PC-9 (cell line): ENCODE measurements at regions not wholly inside any gene's neighbourhood (a gene's known extent, or its start where the extent isn't known, plus 50 kb on each side); places are given as distances from the start of the nearest gene placed in this dataset.

Source experiments
- BruUV-seq: library from RNA; stranded (reverse); fragments of 400-500 nt; replicated peaks from 2 replicates; lab custom pipeline; 2021; lab: Mats Ljungman, UMichigan
- CTCF ChIA-PET: fragments of 300-600 bp; sonication (Branson Sonifier 250); formaldehyde crosslinking; loops from one replicate; lab custom pipeline; 2022; ENCODE audit warnings: antibody characterized with exemption; lab: Charles Lee
- POLR2A ChIA-PET: fragments of 300-600 bp; sonication (Branson Sonifier 250); formaldehyde crosslinking; loops from one replicate; lab custom pipeline; 2022; ENCODE audit warnings: antibody characterized with exemption; ENCODE audit not compliant: unreplicated experiment; lab: Charles Lee
- DNase-seq, 2 experiments: peaks; one replicate each; pipeline versions ENCODE4 v3.0.0 to v3.0.0-alpha.2; 2015 to 2022; ENCODE audit warnings: mixed read lengths in 1 of 2
- H2AFZ ChIP-seq: fragments of 200-600 bp; sonication (generic); 2 replicates; pipeline ENCODE4 v1.8.1; 2017; ENCODE audit warnings: antibody characterized with exemption
- H3F3A ChIP-seq: fragments of 200-600 bp; sonication (generic); 2 replicates; pipeline ENCODE4 v1.8.1; 2017; ENCODE audit warnings: antibody characterized with exemption, mild to moderate bottlenecking, low read depth; ENCODE audit not compliant: insufficient read depth
- H3K27ac ChIP-seq: fragments of 200-600 bp; sonication (generic); 2 replicates; pipeline ENCODE4 v1.6.1; 2016; ENCODE audit warnings: mixed run types
- H3K27me3 ChIP-seq: fragments of 200-600 bp; sonication (generic); 2 replicates; pipeline ENCODE4 v1.6.1; 2016; ENCODE audit warnings: low read depth, mixed run types; ENCODE audit not compliant: insufficient read depth
- H3K36me3 ChIP-seq: fragments of 200-600 bp; sonication (generic); 2 replicates; pipeline ENCODE4 v1.6.1; 2016; ENCODE audit warnings: low read depth, mixed run types
- H3K4me1 ChIP-seq: fragments of 200-600 bp; sonication (generic); replicated peaks from 2 replicates; pipeline ENCODE4 v1.6.1; 2016; ENCODE audit warnings: mixed run types; ENCODE audit not compliant: insufficient read depth
- H3K4me2 ChIP-seq: fragments of 200-600 bp; sonication (generic); 2 replicates; pipeline ENCODE4 v1.6.1; 2017; ENCODE audit warnings: mixed run types
- H3K4me3 ChIP-seq: fragments of 200-600 bp; sonication (generic); 2 replicates; pipeline ENCODE4 v1.6.1; 2016; ENCODE audit warnings: mixed run types
- H3K79me2 ChIP-seq: fragments of 200-600 bp; sonication (generic); 2 replicates; pipeline ENCODE4 v1.6.1; 2017; ENCODE audit warnings: low read depth, mixed run types
- H3K9me2 ChIP-seq: fragments of 200-600 bp; sonication (generic); 2 replicates; pipeline ENCODE4 v1.8.1; 2017; ENCODE audit warnings: mild to moderate bottlenecking; ENCODE audit not compliant: insufficient read depth
- H3K9me3 ChIP-seq: fragments of 200-600 bp; sonication (generic); 2 replicates; pipeline ENCODE4 v1.8.1; 2016; ENCODE audit warnings: low read depth; ENCODE audit not compliant: insufficient read depth
- H4K20me1 ChIP-seq: fragments of 200-600 bp; sonication (generic); 2 replicates; pipeline ENCODE4 v1.8.1; 2017; ENCODE audit not compliant: insufficient read depth
- EZH2 ChIP-seq: fragments of 200-600 bp; sonication (generic); IDR thresholded peaks from 2 replicates; pipeline ENCODE4 v1.8.0; 2017; ENCODE audit warnings: antibody characterized with exemption, low read depth
- intact Hi-C: fragments of 100-400 bp; cut with micrococcal nuclease; formaldehyde crosslinking; loops from one replicate; pipeline ENCODE4 v1.10.0; 2022; ENCODE audit not compliant: unreplicated experiment
- TF ChIP-seq, protein P1 (sequence below): fragments of 200-600 bp; sonication (generic); conservative IDR thresholded peaks from 2 replicates; pipeline ENCODE4 v1.6.1; 2017; ENCODE audit warnings: mixed run types, antibody characterized with exemption, mild to moderate bottlenecking, moderate library complexity

DNA sequence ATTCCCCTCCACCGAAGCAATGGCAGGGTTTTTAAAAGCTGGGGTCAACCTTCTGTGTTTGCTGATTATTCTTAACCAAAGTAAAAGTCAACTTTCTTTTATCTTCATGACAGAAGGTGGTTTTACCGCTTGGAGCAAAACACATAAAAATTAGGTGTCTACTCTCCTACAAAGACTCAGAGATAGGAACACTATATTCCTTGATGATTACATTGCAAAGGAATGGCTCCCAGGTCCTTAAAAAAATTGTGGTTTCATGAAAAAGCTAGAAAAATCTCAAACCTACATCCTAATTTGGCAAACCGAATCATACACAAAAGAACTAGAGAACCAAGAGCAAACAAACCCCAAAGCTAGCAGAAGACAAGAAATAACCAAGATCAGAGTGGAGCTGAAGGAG, 760.4 kb upstream of the PCDH20 start:
- CTCF ChIA-PET: no interaction called here
- no peaks in the 10 kb centered on the region for H3K27me3 ChIP-seq

GRCh38 chr13:62173958-62174357, 758.3 kb upstream of the PCDH20 start:
- ChIA-PET CTCF (no interaction called here), POLR2A (no interaction called here)
- no peak for TF ChIP-seq EZH2
- TF ChIP-seq, protein P1, sequence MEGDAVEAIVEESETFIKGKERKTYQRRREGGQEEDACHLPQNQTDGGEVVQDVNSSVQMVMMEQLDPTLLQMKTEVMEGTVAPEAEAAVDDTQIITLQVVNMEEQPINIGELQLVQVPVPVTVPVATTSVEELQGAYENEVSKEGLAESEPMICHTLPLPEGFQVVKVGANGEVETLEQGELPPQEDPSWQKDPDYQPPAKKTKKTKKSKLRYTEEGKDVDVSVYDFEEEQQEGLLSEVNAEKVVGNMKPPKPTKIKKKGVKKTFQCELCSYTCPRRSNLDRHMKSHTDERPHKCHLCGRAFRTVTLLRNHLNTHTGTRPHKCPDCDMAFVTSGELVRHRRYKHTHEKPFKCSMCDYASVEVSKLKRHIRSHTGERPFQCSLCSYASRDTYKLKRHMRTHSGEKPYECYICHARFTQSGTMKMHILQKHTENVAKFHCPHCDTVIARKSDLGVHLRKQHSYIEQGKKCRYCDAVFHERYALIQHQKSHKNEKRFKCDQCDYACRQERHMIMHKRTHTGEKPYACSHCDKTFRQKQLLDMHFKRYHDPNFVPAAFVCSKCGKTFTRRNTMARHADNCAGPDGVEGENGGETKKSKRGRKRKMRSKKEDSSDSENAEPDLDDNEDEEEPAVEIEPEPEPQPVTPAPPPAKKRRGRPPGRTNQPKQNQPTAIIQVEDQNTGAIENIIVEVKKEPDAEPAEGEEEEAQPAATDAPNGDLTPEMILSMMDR: no peak
- H3F3A ChIP-seq: no peaks in the 10 kb centered on the region
- H3K9me2 ChIP-seq: no peaks in the 10 kb centered on the region
- H3K4me1 ChIP-seq: no peaks in the 10 kb centered on the region
- H3K4me3 ChIP-seq: no peak overlapping the region
- no peak for DNase-seq
- H3K27me3 ChIP-seq: no peaks in the 10 kb centered on the region
- H3K27ac ChIP-seq: no peak overlapping the region
- peak overlapping the region; percentile 44; the same call in 1 of the 2 replicates for H2AFZ ChIP-seq
- no peaks in the 10 kb centered on the region for H3K79me2 ChIP-seq
- H3K4me2 ChIP-seq: no peak overlapping the region
- H3K9me3 ChIP-seq: no peaks in the 10 kb centered on the region
- no peaks in the 10 kb centered on the region for H4K20me1 ChIP-seq
- BruUV-seq: no TSS peak
- intact Hi-C loops: no loop called here
- no peaks in the 10 kb centered on the region for H3K36me3 ChIP-seq

More for the DNA sequence above, 760.4 kb upstream of the PCDH20 start:
- H2AFZ ChIP-seq: no peak overlapping the region
- no peaks in the 10 kb centered on the region for H3K79me2 ChIP-seq
- no peaks in the 10 kb centered on the region for H3K9me3 ChIP-seq
- no TSS peak for BruUV-seq
- H3K36me3 ChIP-seq: no peaks in the 10 kb centered on the region
- intact Hi-C loops: no loop called here
- DNase-seq: no peak
- H3K27ac ChIP-seq: no peak overlapping the region
- H3K4me1 ChIP-seq: no peaks in the 10 kb centered on the region
- no peaks in the 10 kb centered on the region for H4K20me1 ChIP-seq
- POLR2A ChIA-PET: no interaction called here
- H3K4me2 ChIP-seq: no peak overlapping the region
- no peaks in the 10 kb centered on the region for H3K9me2 ChIP-seq
- no peak overlapping the region for H3K4me3 ChIP-seq
- no peaks in the 10 kb centered on the region for H3F3A ChIP-seq
- TF ChIP-seq EZH2: no peak
- TF ChIP-seq, protein P1: no peak

GRCh38 chr13:62171697-62172096, 756.0 kb upstream of the PCDH20 start:
- no TSS peak for BruUV-seq
- Histone ChIP-seq H3K36me3 (no peaks in the 10 kb centered on the region), H3K79me2 (no peaks in the 10 kb centered on the region), H3K4me1 (no peaks in the 10 kb centered on the region), H3F3A (no peaks in the 10 kb centered on the region), H2AFZ (no peak overlapping the region), H3K27me3 (no peaks in the 10 kb centered on the region), H3K4me2 (no peak overlapping the region), H3K27ac (no peak overlapping the region), H3K9me2 (no peaks in the 10 kb centered on the region), H3K9me3 (no peaks in the 10 kb centered on the region), H3K4me3 (no peak overlapping the region), H4K20me1 (no peaks in the 10 kb centered on the region)
- intact Hi-C loops: no loop called here
- TF ChIP-seq EZH2: no peak
- TF ChIP-seq, protein P1: no peak
- ChIA-PET CTCF (no interaction called here), POLR2A (no interaction called here)
- no peak for DNase-seq
